GM20000 (cell line): ENCODE measurements at regions not wholly inside any gene's neighbourhood (a gene's known extent, or its start where the extent isn't known, plus 50 kb on each side); places are given as distances from the start of the nearest gene placed in this dataset.
A peak's percentile ranks its signal among the peaks of the same experiment; 100 is the strongest.
"Not testable (repeated sequence)": the region's sequence is repeated elsewhere in the genome, so short reads cannot be mapped to it uniquely, and the experiment has no call there.

ENCODE experiments used
- DNase-seq: peaks from one replicate; pipeline ENCODE4 v3.0.0; 2012; ENCODE audit warnings: low spot score
- CTCF ChIP-seq: IDR thresholded peaks from 2 replicates; pipeline ENCODE4 v1.5.1; 2012; ENCODE audit warnings: mild to moderate bottlenecking, control low read depth; ENCODE audit errors: extremely low read depth, missing control alignments

GRCh38 chr17:34435182-34435928, 72.3 kb upstream of the CCL1 start:
- DNase-seq, result no peak
- TF ChIP-seq CTCF, result no peak

GRCh38 chr17:34434052-34434451, 71.0 kb upstream of the CCL1 start:
- TF ChIP-seq CTCF, result no peak
- no peak for DNase-seq

- no peak for DNase-seq
- TF ChIP-seq CTCF, result no peak
These were observed 61.9 kb upstream of the CCL1 start for GRCh38 chr17:34424814-34425491.

GRCh38 chr17:34423978-34424813, 61.2 kb upstream of the CCL1 start:
- no peak for DNase-seq
- TF ChIP-seq CTCF, result no peak

GRCh38 chr17:34423315-34423714, 60.3 kb upstream of the CCL1 start:
- not testable (repeated sequence) for DNase-seq

GRCh38 chr17:34420900-34421299, 57.9 kb upstream of the CCL1 start:
- no peak for DNase-seq

GRCh38 chr17:34420254-34420766, 57.3 kb upstream of the CCL1 start:
- peak; percentile 72 for TF ChIP-seq CTCF
- peak; percentile 79 for DNase-seq

More at GRCh38 chr17:34420900-34421299, 57.9 kb upstream of the CCL1 start:
- no peak for TF ChIP-seq CTCF
